ENCODE measurements at regions not wholly inside any gene's neighbourhood (a gene's known extent, or its start where the extent isn't known, plus 50 kb on each side); places are given as distances from the start of the nearest gene placed in this dataset.

DNA sequence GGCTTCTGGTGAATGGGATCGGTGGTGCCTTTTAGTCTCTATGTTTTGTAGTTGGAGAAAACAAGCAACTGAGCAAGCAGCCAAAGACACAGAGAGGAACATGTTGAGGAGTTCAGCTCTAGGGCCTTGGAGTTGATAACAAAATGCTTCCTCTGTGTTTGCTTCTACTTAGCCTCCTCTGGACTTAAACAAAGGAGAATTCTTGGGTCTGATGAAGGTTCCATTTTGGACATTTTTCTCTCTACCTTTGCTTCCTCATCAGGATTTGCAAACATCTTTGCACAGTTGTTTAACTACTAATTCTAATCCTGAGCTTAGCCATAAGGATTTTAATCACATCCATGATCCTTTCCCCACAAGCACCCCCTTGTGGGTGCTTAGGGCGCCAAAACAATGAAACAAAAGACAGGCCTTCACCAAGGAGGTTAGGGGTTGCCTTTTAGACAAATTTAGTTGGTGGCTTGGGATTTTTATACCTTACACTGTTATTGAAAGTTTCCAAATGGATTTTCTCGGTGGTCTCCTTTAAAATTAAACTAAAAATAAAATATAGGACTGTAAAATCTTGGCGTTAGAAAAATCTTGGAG, 148.5 kb upstream of the SATB2 start:
- DNase-seq = peak; percentile 24
- CTCF ChIA-PET = no interaction called here
- Histone ChIP-seq H3K27ac (ENCODE audit: low read depth in 2 of 2, low read length in 1 of 2) (no peak overlapping the region), H3K4me3 (ENCODE audit: low read depth in 2 of 2, low read length in 1 of 2) (no peak overlapping the region; a peak in 1 of 4 replicates), H3K27me3 (ENCODE audit: insufficient read depth) (peaks cover 8% of the 10 kb centered on the region; the same call in 1 of the 2 replicates), H3K4me1 (ENCODE audit: control insufficient read depth in 1 of 2, insufficient read depth in 2 of 2, low read depth in 1 of 2, low read length in 1 of 2) (peaks cover 0 to 14% of the 10 kb centered on the region in 2 experiments; a peak in 2 of 4 replicates), H3K9me3 (no peaks in the 10 kb centered on the region), H3K36me3 (replicated peaks in 1 of 2; ENCODE audit: control insufficient read depth in 1 of 2, insufficient read depth in 2 of 2, low read length in 1 of 2) (no peaks in the 10 kb centered on the region), H3K9me2 (no peaks in the 10 kb centered on the region), H3K9ac (no peak overlapping the region), H4K20me1 (ENCODE audit: insufficient read depth) (no peaks in the 10 kb centered on the region), H3K79me2 (ENCODE audit: insufficient read depth) (no peaks in the 10 kb centered on the region), H2AFZ (ENCODE audit: low read depth) (no peak overlapping the region), H3K4me2 (no peak overlapping the region), H3F3A (replicated peaks; ENCODE audit: insufficient read depth) (peaks cover 11% of the 10 kb centered on the region)
- POLR2A ChIA-PET = no interaction called here
- TF ChIP-seq, protein P1, sequence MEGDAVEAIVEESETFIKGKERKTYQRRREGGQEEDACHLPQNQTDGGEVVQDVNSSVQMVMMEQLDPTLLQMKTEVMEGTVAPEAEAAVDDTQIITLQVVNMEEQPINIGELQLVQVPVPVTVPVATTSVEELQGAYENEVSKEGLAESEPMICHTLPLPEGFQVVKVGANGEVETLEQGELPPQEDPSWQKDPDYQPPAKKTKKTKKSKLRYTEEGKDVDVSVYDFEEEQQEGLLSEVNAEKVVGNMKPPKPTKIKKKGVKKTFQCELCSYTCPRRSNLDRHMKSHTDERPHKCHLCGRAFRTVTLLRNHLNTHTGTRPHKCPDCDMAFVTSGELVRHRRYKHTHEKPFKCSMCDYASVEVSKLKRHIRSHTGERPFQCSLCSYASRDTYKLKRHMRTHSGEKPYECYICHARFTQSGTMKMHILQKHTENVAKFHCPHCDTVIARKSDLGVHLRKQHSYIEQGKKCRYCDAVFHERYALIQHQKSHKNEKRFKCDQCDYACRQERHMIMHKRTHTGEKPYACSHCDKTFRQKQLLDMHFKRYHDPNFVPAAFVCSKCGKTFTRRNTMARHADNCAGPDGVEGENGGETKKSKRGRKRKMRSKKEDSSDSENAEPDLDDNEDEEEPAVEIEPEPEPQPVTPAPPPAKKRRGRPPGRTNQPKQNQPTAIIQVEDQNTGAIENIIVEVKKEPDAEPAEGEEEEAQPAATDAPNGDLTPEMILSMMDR (IDR thresholded peaks at IDR 0.05) = peak; percentile 26; the same call in 1 of the 2 replicates
- no peak for TF ChIP-seq EZH2phosphoT487 (IDR thresholded peaks at IDR 0.05; ENCODE audit: borderline replicate concordance, low read depth)
- 31% methylated on average over 4 of the region's 4 CpGs for WGBS (ENCODE audit: low lambda C conversion rate)

- Histone ChIP-seq H3K9me2 (no peaks in the 10 kb centered on the region), H3K36me3 (replicated peaks in 1 of 2; ENCODE audit: control insufficient read depth in 1 of 2, insufficient read depth in 2 of 2, low read length in 1 of 2) (no peaks in the 10 kb centered on the region), H3K79me2 (ENCODE audit: insufficient read depth) (no peaks in the 10 kb centered on the region), H4K20me1 (ENCODE audit: insufficient read depth) (no peaks in the 10 kb centered on the region), H3K4me3 (ENCODE audit: low read depth in 2 of 2, low read length in 1 of 2) (peak overlapping the region; percentile 26 to 46; a peak in 3 of 4 replicates), H3F3A (replicated peaks; ENCODE audit: insufficient read depth) (peaks cover 11% of the 10 kb centered on the region), H3K27me3 (ENCODE audit: insufficient read depth) (peaks cover 16% of the 10 kb centered on the region), H3K9me3 (no peaks in the 10 kb centered on the region), H3K4me1 (ENCODE audit: control insufficient read depth in 1 of 2, insufficient read depth in 2 of 2, low read depth in 1 of 2, low read length in 1 of 2) (peaks cover 0 to 14% of the 10 kb centered on the region in 2 experiments; a peak in 2 of 4 replicates), H3K9ac (no peak overlapping the region), H3K27ac (ENCODE audit: low read depth in 2 of 2, low read length in 1 of 2) (no peak overlapping the region; a peak in 1 of 4 replicates), H3K4me2 (peak overlapping the region; percentile 75), H2AFZ (ENCODE audit: low read depth) (peak overlapping the region; percentile 56)
- 17% methylated on average over 11 of the region's 39 CpGs for WGBS (ENCODE audit: low lambda C conversion rate)
- ChIA-PET POLR2A (no interaction called here), CTCF (interaction anchor here (1.5 kb wide), 1 partner anchor 114 kb away, joined by 4 read pairs; no protein-coding TSS in a partner anchor)
- DNase-seq = peak; percentile 29
- TF ChIP-seq TCF12 (IDR thresholded peaks at IDR 0.05) (peak; percentile 69), SMC3 (IDR thresholded peaks at IDR 0.05; ENCODE audit: low read depth, low read length) (no peak), CHD2 (IDR thresholded peaks at IDR 0.05; ENCODE audit: low read length, partially characterized antibody) (no peak), GABPA (IDR thresholded peaks at IDR 0.05; ENCODE audit: low read depth) (no peak), RAD21 (IDR thresholded peaks at IDR 0.05; ENCODE audit: low read length) (no peak), NFIC (IDR thresholded peaks at IDR 0.05; ENCODE audit: borderline replicate concordance) (no peak), SIN3A (IDR thresholded peaks at IDR 0.05; ENCODE audit: borderline replicate concordance, low read depth, low read length) (no peak), MAX (IDR thresholded peaks at IDR 0.05; ENCODE audit: low read depth) (peak; percentile 94), RXRA (IDR thresholded peaks at IDR 0.05; ENCODE audit: borderline replicate concordance, low read depth) (no peak), TAF1 (IDR thresholded peaks at IDR 0.05; ENCODE audit: borderline replicate concordance, low read depth, low read length) (no peak), GATA2 (CRISPR knock-in tag; IDR thresholded peaks at IDR 0.05) (no peak), EZH2phosphoT487 (IDR thresholded peaks at IDR 0.05; ENCODE audit: borderline replicate concordance, low read depth) (no peak), EP300 (IDR thresholded peaks at IDR 0.05; ENCODE audit: borderline replicate concordance in 1 of 2, low read depth in 1 of 2, low read length in 1 of 2) (peak in 1 of 2 experiments; percentile 25; a peak in 1 of 4 replicates), MEF2A (IDR thresholded peaks at IDR 0.05; ENCODE audit: borderline replicate concordance, low read depth) (no peak), POLR2AphosphoS5 (IDR thresholded peaks at IDR 0.05; ENCODE audit: low read depth, low read length) (no peak), TEAD4 (IDR thresholded peaks at IDR 0.05; ENCODE audit: borderline replicate concordance, insufficient read depth) (no peak), RCOR1 (IDR thresholded peaks at IDR 0.05; ENCODE audit: low read length) (no peak), FOXM1 (IDR thresholded peaks at IDR 0.05; ENCODE audit: low read depth) (no peak)
- TF ChIP-seq, protein P2, sequence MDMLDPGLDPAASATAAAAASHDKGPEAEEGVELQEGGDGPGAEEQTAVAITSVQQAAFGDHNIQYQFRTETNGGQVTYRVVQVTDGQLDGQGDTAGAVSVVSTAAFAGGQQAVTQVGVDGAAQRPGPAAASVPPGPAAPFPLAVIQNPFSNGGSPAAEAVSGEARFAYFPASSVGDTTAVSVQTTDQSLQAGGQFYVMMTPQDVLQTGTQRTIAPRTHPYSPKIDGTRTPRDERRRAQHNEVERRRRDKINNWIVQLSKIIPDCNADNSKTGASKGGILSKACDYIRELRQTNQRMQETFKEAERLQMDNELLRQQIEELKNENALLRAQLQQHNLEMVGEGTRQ (IDR thresholded peaks at IDR 0.05; ENCODE audit: borderline replicate concordance, low read depth, low read length) = no peak
- TF ChIP-seq, protein P3, sequence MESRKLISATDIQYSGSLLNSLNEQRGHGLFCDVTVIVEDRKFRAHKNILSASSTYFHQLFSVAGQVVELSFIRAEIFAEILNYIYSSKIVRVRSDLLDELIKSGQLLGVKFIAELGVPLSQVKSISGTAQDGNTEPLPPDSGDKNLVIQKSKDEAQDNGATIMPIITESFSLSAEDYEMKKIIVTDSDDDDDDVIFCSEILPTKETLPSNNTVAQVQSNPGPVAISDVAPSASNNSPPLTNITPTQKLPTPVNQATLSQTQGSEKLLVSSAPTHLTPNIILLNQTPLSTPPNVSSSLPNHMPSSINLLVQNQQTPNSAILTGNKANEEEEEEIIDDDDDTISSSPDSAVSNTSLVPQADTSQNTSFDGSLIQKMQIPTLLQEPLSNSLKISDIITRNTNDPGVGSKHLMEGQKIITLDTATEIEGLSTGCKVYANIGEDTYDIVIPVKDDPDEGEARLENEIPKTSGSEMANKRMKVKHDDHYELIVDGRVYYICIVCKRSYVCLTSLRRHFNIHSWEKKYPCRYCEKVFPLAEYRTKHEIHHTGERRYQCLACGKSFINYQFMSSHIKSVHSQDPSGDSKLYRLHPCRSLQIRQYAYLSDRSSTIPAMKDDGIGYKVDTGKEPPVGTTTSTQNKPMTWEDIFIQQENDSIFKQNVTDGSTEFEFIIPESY (IDR thresholded peaks at IDR 0.05; ENCODE audit: borderline replicate concordance, low read depth) = no peak
Measured at GRCh38 chr2:199603721-199604291, 146.1 kb upstream of the SATB2 start.

All from SK-N-SH (cell line).